HG02623 (cell line): ENCODE measurements at regions not wholly inside any gene's neighbourhood (a gene's known extent, or its start where the extent isn't known, plus 50 kb on each side); places are given as distances from the start of the nearest gene placed in this dataset.

Source experiments
- ATAC-seq: cut with Tn5 transposase; IDR thresholded peaks from one replicate; pipeline ENCODE4 v1.9.1; 2021; ENCODE audit warnings: moderate library complexity; ENCODE audit not compliant: unreplicated experiment

GRCh38 chr1:81234237-81234636 lies 566.5 kb upstream of the ADGRL2 start:
- ATAC-seq, result no peak

GRCh38 chr1:81233591-81233990 lies 567.1 kb upstream of the ADGRL2 start:
- no peak for ATAC-seq

GRCh38 chr1:81232420-81232819 lies 568.3 kb upstream of the ADGRL2 start:
- ATAC-seq, result no peak

- no peak for ATAC-seq
These were observed 569.0 kb upstream of the ADGRL2 start for GRCh38 chr1:81231729-81232038.

GRCh38 chr1:81230983-81231728 lies 569.6 kb upstream of the ADGRL2 start:
- no peak for ATAC-seq

- ATAC-seq, result no peak
These were observed 571.8 kb upstream of the ADGRL2 start for GRCh38 chr1:81228926-81229325.

- no peak for ATAC-seq
These were observed 574.2 kb upstream of the ADGRL2 start for GRCh38 chr1:81226603-81226928.

- ATAC-seq, result peak; percentile 89
These were observed 574.7 kb upstream of the ADGRL2 start for GRCh38 chr1:81225789-81226602.

GRCh38 chr1:81224222-81224621 lies 576.5 kb upstream of the ADGRL2 start:
- ATAC-seq, result no peak

GRCh38 chr1:81221564-81221963 lies 579.2 kb upstream of the ADGRL2 start:
- ATAC-seq, result no peak

GRCh38 chr1:81220614-81221071 lies 580.1 kb upstream of the ADGRL2 start:
- ATAC-seq, result no peak

- ATAC-seq, result no peak
These were observed 583.7 kb upstream of the ADGRL2 start for GRCh38 chr1:81217058-81217457.

GRCh38 chr1:81213279-81213678 lies 587.5 kb upstream of the ADGRL2 start:
- no peak for ATAC-seq

GRCh38 chr1:81209461-81209860 lies 591.3 kb upstream of the ADGRL2 start:
- ATAC-seq, result no peak

- ATAC-seq, result no peak
These were observed 592.3 kb upstream of the ADGRL2 start for GRCh38 chr1:81208441-81208840.

GRCh38 chr1:81205956-81206355 lies 594.8 kb upstream of the ADGRL2 start:
- ATAC-seq, result no peak

- ATAC-seq, result no peak
These were observed 599.0 kb upstream of the ADGRL2 start for GRCh38 chr1:81201779-81202178.

- ATAC-seq, result no peak
These were observed 603.1 kb upstream of the ADGRL2 start for GRCh38 chr1:81197591-81197990.

GRCh38 chr1:81192647-81193642 lies 607.8 kb upstream of the ADGRL2 start:
- no peak for ATAC-seq

GRCh38 chr1:81190003-81190402 lies 610.7 kb upstream of the ADGRL2 start:
- ATAC-seq, result no peak

- ATAC-seq, result no peak
These were observed 613.1 kb upstream of the ADGRL2 start for GRCh38 chr1:81187635-81188034.
